NCI-H748 treated with DMSO at 0.1 percent for 48 hours (cell line): ENCODE measurements at regions not wholly inside any gene's neighbourhood (a gene's known extent, or its start where the extent isn't known, plus 50 kb on each side); places are given as distances from the start of the nearest gene placed in this dataset.
"Not testable (repeated sequence)": the region's sequence is repeated elsewhere in the genome, so short reads cannot be mapped to it uniquely, and the experiment has no call there.

Source experiments
- DNase-seq: peaks from one replicate; lab custom pipeline; 2025; lab: John Stamatoyannopoulos, UW

DNA sequence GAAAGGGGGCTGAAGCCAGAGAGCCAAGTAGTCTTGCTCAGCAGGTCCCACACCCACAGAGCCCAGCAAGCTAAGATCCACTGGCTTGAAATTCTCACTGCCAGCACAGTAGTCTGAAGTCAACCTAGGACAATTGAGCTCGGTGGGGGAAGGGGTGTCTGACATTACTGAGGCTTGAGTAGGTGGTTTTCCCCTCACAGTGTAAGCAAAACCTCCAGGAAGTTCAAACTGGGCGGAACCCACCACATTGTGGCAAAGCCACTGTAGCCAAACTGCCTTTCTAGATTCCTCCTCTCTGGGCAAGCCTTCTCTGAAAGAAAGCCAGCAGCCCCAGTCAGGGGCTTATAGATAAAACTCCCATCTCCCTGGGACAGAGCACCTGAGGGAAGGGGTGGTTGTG lies 630.9 kb upstream of the ITGA1 start:
- not testable (repeated sequence) for DNase-seq

DNA sequence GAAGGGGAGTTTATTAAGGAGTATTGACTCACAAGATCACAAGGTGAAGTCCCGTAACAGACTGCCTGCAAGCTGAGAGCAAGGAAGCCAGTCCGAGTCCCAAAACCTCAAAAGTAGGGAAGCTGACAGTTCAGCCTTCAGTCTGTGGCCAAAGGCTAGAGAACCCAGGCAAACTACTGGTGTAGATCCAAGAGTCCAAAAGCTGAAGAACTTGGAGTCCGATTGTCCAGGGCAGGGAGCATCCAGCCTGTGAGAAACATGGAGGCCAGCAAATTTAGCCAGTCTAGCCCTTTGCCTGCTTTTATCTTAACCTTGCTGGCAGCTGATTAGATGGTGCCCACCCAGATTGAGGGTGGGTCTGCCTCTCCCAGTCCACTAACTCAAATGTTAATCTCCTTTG lies 621.9 kb upstream of the ITGA1 start:
- DNase-seq = not testable (repeated sequence)

DNA sequence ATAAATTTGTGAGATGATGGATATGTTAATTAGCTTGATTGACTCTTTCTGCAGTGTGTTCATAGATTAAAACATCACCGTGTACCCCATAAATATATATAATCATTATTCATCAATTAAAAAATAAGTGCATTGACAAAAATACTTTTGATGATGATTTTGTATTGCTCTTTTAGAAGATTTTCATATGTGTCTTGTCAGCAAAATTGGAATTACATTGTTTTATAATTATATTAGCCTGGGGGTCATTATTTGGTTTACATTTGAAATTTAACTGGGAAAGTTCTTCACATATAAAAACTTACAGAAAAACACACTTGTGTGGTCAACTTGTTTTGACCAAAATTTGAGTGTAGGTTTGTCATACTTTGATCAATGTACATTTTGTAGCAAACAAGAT lies 614.6 kb upstream of the ITGA1 start:
- DNase-seq = no peak

DNA sequence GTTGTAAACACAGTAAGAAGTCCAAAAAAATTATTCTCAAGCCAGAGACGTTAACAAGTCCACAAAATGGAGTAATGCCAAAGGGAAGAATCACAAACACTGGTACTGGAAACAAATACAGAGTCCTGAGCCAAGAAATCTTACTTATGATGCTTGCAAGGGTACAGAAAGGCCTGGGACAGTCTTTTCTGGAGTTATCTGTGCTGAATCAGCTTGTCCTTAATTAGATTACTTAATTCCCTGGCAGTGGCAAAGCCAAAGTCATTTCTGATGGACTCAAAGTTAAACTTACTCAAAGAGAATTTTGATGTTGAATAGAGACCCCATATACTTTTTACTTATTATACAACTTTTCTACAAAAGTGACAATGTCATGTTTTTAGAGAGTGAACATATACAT lies 610.5 kb upstream of the ITGA1 start:
- no peak for DNase-seq

DNA sequence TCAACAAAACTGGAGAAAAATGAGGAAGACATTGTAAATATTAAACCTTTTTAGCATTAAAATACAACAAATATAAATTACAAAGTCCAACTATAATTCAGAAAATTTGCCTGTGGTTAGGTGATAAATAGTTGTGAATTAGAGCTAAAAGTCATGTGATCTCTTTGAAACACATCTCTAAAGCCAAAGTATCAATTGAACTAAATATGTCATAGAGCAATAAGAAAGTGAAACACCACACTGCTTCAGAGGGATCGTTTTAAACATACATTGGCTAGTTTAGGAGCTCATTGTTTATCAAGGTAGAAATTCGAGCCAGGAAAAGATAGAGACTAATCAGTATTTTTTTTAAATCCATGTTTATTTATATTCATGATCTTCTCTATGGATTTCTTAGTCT lies 606.3 kb upstream of the ITGA1 start:
- no peak for DNase-seq

DNA sequence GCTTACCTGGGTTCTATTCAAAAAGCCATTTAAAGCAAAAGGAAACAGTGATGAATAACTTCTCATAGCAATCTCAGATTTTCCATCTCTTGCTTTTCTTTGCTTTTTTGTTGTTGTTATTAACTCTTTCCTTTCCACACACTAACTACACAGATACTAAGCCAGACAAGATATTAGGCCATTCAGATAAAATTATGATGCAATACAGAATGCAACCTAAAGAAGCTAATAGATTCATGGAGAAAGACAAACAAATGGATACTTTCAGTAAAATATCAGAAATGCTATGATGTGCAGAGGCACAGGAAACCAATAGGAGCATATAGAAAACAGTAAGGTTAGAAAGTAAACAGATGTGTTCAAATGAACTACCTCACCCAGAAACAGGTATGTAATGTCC lies 597.0 kb upstream of the ITGA1 start:
- no peak for DNase-seq

DNA sequence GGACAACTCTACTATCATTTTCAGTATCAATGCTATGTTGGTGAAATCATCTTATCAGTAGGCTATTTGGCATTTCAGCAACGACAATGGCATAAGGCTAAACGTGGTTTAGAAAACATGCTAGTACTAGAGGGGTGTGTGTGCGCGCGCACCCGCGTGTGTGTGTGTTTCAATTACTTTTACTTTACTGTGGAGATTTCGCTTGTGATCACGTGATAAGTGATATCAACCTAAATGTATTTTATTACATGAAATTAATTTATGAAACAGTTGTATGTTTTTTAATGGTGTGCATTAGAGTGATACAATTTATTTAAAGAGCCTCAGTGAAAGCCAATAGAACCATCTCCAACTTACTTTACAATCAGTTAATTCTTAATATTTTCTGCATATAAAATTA lies 587.9 kb upstream of the ITGA1 start:
- DNase-seq = no peak

DNA sequence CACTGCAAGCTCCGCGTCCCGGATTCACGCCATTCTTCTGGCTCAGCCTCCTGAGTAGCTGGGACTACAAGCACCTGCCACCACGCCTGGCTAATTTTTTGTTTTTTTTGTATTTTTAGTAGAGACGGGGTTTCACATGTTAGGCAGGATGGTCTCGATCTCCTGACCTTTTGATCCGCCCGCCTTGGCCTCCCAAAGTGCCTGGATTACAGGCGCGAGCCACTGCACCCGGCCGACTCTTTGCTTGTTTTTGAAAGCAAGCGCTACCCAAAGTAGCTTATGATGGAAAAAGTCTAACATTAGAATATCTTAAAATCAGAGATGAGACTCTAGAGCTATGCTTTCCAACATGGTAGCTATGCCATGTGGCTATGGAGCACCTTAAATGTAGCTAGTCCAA lies 585.5 kb upstream of the ITGA1 start:
- DNase-seq = no peak

DNA sequence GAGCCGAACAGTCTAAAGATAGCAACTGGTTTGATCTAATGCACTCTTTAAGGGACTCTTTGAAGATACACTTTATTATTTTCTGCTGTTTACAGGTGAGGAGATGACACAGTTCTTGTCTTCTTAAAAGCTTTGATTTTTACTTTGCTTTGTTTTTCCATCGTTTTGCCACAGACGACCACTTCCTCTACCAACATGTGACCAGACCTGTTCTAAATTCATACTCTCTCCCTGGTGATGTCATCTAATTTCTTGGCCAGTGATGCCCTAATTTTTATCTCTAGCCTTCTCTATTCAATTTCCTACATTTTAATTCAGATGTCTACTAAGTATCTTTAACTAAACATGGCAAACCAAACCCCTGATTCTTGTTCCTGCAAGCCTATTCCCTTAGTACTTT lies 583.4 kb upstream of the ITGA1 start:
- DNase-seq = no peak
